Peyer's patch (tissue), 4 donors: ENCODE measurements at regions not wholly inside any gene's neighbourhood (a gene's known extent, or its start where the extent isn't known, plus 50 kb on each side); places are given as distances from the start of the nearest gene placed in this dataset.

Experiments used
- CTCF ChIP-seq, 6 experiments: fragments of 450-650 bp in 4 of 6; fragments of 200-600 bp in 2 of 6; sonication (generic) in 1 of 6; IDR thresholded peaks; one replicate each; pipeline ENCODE4 v1.5.1; 2017 to 2019; ENCODE audit warnings: antibody characterized with exemption in 6 of 6, mild to moderate bottlenecking in 3 of 6, moderate library complexity in 1 of 6
- POLR2A ChIP-seq, 2 donors: fragments of 450-650 bp; IDR thresholded peaks; one replicate each; pipeline ENCODE4 v1.5.1; 2017; ENCODE audit warnings: antibody characterized with exemption in 2 of 2, mild to moderate bottlenecking in 2 of 2, moderate library complexity in 2 of 2

GRCh38 chr13:111557921-111558699 is 237.7 kb downstream of the TEX29 start:
- no peak for TF ChIP-seq CTCF (IDR thresholded peaks at IDR 0.05)
- no peak for TF ChIP-seq POLR2A (IDR thresholded peaks at IDR 0.05)
